Endothelial cell of umbilical vein (primary cell): ENCODE measurements at regions not wholly inside any gene's neighbourhood (a gene's known extent, or its start where the extent isn't known, plus 50 kb on each side); places are given as distances from the start of the nearest gene placed in this dataset.

ENCODE experiments used
- MAX ChIP-seq: IDR thresholded peaks from 2 replicates; pipeline ENCODE4 v1.6.1; 2011; ENCODE audit not compliant: insufficient read depth, insufficient read length
- POLR2A ChIP-seq: IDR thresholded peaks from 2 replicates; pipeline ENCODE4 v1.6.1; 2012; ENCODE audit warnings: low read depth, mild to moderate bottlenecking, control low read depth, low read length
- TF ChIP-seq, protein P1 (sequence below), 2 donors: IDR thresholded peaks; 1 replicate in 1 of 2; 2 replicates in 1 of 2; pipeline ENCODE4 v1.5.1; 2011; ENCODE audit warnings: low read length in 2 of 2, mild to moderate bottlenecking in 2 of 2, moderate library complexity in 2 of 2, control low read depth in 1 of 2, inconsistent platforms in 1 of 2, low read depth in 1 of 2; ENCODE audit not compliant: insufficient read depth in 1 of 2; ENCODE audit errors: extremely low read depth in 1 of 2

DNA sequence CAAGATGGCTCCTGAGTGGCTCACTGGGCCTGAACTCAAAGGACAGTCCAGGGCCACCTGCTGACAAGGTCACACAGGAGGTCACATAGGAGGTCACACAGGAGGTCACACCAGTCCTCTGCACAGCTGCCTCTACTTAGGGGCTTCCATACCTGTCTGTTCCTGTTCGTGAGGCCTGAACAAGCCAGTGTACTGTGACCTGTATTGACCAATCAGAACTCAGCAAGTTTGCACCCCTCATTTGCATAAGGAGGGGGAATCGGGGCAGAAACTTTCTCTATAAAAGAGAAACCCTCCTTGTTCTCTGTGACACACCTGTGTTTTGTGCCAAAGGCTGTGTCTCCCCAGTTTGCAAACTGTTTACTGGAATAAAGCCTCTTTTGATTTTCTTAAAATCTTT is 478.9 kb downstream of the EIPR1 start:
- no peak for TF ChIP-seq MAX
- TF ChIP-seq, protein P1, sequence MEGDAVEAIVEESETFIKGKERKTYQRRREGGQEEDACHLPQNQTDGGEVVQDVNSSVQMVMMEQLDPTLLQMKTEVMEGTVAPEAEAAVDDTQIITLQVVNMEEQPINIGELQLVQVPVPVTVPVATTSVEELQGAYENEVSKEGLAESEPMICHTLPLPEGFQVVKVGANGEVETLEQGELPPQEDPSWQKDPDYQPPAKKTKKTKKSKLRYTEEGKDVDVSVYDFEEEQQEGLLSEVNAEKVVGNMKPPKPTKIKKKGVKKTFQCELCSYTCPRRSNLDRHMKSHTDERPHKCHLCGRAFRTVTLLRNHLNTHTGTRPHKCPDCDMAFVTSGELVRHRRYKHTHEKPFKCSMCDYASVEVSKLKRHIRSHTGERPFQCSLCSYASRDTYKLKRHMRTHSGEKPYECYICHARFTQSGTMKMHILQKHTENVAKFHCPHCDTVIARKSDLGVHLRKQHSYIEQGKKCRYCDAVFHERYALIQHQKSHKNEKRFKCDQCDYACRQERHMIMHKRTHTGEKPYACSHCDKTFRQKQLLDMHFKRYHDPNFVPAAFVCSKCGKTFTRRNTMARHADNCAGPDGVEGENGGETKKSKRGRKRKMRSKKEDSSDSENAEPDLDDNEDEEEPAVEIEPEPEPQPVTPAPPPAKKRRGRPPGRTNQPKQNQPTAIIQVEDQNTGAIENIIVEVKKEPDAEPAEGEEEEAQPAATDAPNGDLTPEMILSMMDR (IDR thresholded peaks at IDR 0.05; ENCODE audit: extremely low read depth in 1 of 2, insufficient read depth in 1 of 2, low read depth in 1 of 2, low read length in 2 of 2): no peak
- no peak for TF ChIP-seq POLR2A
